HepG2 (cell line): ENCODE measurements at regions not wholly inside any gene's neighbourhood (a gene's known extent, or its start where the extent isn't known, plus 50 kb on each side); places are given as distances from the start of the nearest gene placed in this dataset.

Experiments
- ATAC-seq: fragments of 200-7000 bp; cut with Tn5 transposase; 3 replicates; pipeline ENCODE4 v1.9.1; 2020; ENCODE audit warnings: mild to moderate bottlenecking, moderate library complexity
- BruUV-seq: library from RNA; stranded (reverse); fragments of 400-500 nt; replicated peaks from 2 replicates; lab custom pipeline; 2021; lab: Mats Ljungman, UMichigan
- CTCF ChIA-PET: fragments of 300-600 bp; formaldehyde crosslinking; extraction: SDS; loops from one replicate; lab custom pipeline; 2021; ENCODE audit warnings: low total read pairs, inconsistent platforms, low intra/inter-chr PET ratio; lab: Yijun Ruan, JAX
- POLR2A ChIA-PET: fragments of 350-600 bp; sonication (Branson Sonifier 250); formaldehyde crosslinking; loops from one replicate; lab custom pipeline; 2020; ENCODE audit warnings: antibody characterized with exemption, inconsistent platforms; lab: Yijun Ruan, JAX
- DNase-seq: peaks from one replicate; pipeline ENCODE4 v3.0.0-alpha.2; 2015; ENCODE audit warnings: low spot score
- FAIRE-seq: peaks from 3 replicates; lab custom pipeline; 2011; peaks lifted over from hg19 to GRCh38; lab: Jason Lieb, UNC
- H2AFZ ChIP-seq: one replicate; pipeline ENCODE4 v1.6.1; 2011; ENCODE audit warnings: low read length, inconsistent platforms
- H3K27ac ChIP-seq: fragments of 300-600 bp; 3 replicates; pipeline ENCODE4 v1.8.0; 2011; ENCODE audit warnings: mixed run types, mild to moderate bottlenecking, mixed read lengths, low read length, inconsistent platforms; ENCODE audit not compliant: insufficient read depth; ENCODE audit errors: extremely low read length
- H3K27me3 ChIP-seq, 2 experiments: fragments of 200-600 bp in 1 of 2; 2 replicates in 1 of 2; 3 replicates in 1 of 2; pipeline versions ENCODE4 v1.6.0 to v1.8.0; 2011; ENCODE audit warnings: low read length in 2 of 2, mild to moderate bottlenecking in 2 of 2, moderate library complexity in 2 of 2, inconsistent platforms in 1 of 2; ENCODE audit not compliant: insufficient read depth in 2 of 2, control insufficient read depth in 1 of 2
- H3K36me3 ChIP-seq, 2 experiments: fragments of 200-600 bp in 1 of 2; replicated peaks in 1 of 2; 2 replicates in 1 of 2; 3 replicates in 1 of 2; pipeline versions ENCODE4 v1.5.1 to v1.8.0; 2011; ENCODE audit warnings: low read length in 2 of 2, inconsistent platforms in 1 of 2; ENCODE audit not compliant: insufficient read depth in 2 of 2, control insufficient read depth in 1 of 2
- H3K4me1 ChIP-seq: 2 replicates; pipeline ENCODE4 v1.5.1; 2012; ENCODE audit warnings: low read length, inconsistent platforms; ENCODE audit not compliant: insufficient read depth
- H3K4me2 ChIP-seq: 2 replicates; pipeline ENCODE4 v1.6.0; 2011; ENCODE audit warnings: low read depth, low read length, inconsistent platforms
- H3K4me3 ChIP-seq, 3 experiments: fragments of 200-600 bp in 1 of 3; sonication (generic), shearing (Covaris generic) in 1 of 3; replicated peaks in 1 of 3; 2 replicates each; pipeline ENCODE4 v1.5.1; 2011 to 2016; ENCODE audit warnings: low read length in 3 of 3, inconsistent platforms in 2 of 3, low read depth in 2 of 3, mild to moderate bottlenecking in 2 of 3, control low read depth in 1 of 3, mixed read lengths in 1 of 3; ENCODE audit not compliant: insufficient read depth in 1 of 3
- H3K79me2 ChIP-seq: one replicate; pipeline ENCODE4 v1.6.1; 2011; ENCODE audit warnings: low read length, inconsistent platforms; ENCODE audit not compliant: insufficient read depth
- H3K9ac ChIP-seq: 2 replicates; pipeline ENCODE4 v1.6.0; 2011; ENCODE audit warnings: mild to moderate bottlenecking, low read depth, low read length, inconsistent platforms; ENCODE audit not compliant: insufficient read depth
- H3K9me3 ChIP-seq: 2 replicates; pipeline ENCODE4 v1.5.1; 2012; ENCODE audit warnings: mild to moderate bottlenecking, low read length
- H4K20me1 ChIP-seq: 2 replicates; pipeline ENCODE4 v1.6.0; 2011; ENCODE audit warnings: inconsistent platforms, mild to moderate bottlenecking, low read length, moderate library complexity; ENCODE audit not compliant: insufficient read depth
- BCL3 ChIP-seq: sonication (generic); formaldehyde crosslinking; IDR thresholded peaks from 2 replicates; pipeline ENCODE4 v1.5.1; 2020; ENCODE audit warnings: mild to moderate bottlenecking, missing genetic modification reagents, moderate library complexity
- KLF6 ChIP-seq: IDR thresholded peaks from 2 replicates; pipeline ENCODE4 v1.8.0; 2016; ENCODE audit warnings: missing biosample characterization, missing genetic modification reagents
- RAD51 ChIP-seq: fragments of 450-650 bp; IDR thresholded peaks from 2 replicates; pipeline ENCODE4 v1.6.1; 2016; ENCODE audit warnings: borderline replicate concordance
- TCF12 ChIP-seq, 2 experiments: fragments of 450-650 bp in 1 of 2; sonication (generic) in 1 of 2; formaldehyde crosslinking in 1 of 2; IDR thresholded peaks; 2 replicates each; pipeline versions ENCODE4 v1.6.1 to v1.8.0; 2017 to 2022; ENCODE audit warnings: antibody characterized with exemption in 1 of 2, mild to moderate bottlenecking in 1 of 2, missing genetic modification reagents in 1 of 2, moderate library complexity in 1 of 2
- ZNF318 ChIP-seq: sonication (generic); formaldehyde crosslinking; IDR thresholded peaks from 2 replicates; pipeline ENCODE4 v1.4.0; 2020; ENCODE audit warnings: mild to moderate bottlenecking, missing genetic modification reagents
- ZNF614 ChIP-seq: IDR thresholded peaks from 2 replicates; pipeline ENCODE4 v1.6.1; 2018; ENCODE audit warnings: missing biosample characterization, missing genetic modification reagents, inconsistent platforms, borderline replicate concordance
- ZNF710 ChIP-seq: sonication (generic); formaldehyde crosslinking; IDR thresholded peaks from 2 replicates; pipeline ENCODE4 v1.5.0; 2020; ENCODE audit warnings: mild to moderate bottlenecking, missing genetic modification reagents, borderline replicate concordance
- ZNF772 ChIP-seq: sonication (generic); formaldehyde crosslinking; IDR thresholded peaks from 2 replicates; pipeline ENCODE4 v1.5.0; 2020; ENCODE audit warnings: mild to moderate bottlenecking, missing genetic modification reagents
- ZNF777 ChIP-seq: sonication (generic); formaldehyde crosslinking; IDR thresholded peaks from 2 replicates; pipeline ENCODE4 v1.4.0; 2020; ENCODE audit warnings: missing genetic modification reagents
- WGBS: methylation state at CpG from one replicate; pipeline ENCODE4 v1.1.6; 2017; ENCODE audit warnings: low lambda C conversion rate; 5-methylcytosine and 5-hydroxymethylcytosine counted together
- in situ Hi-C: cut with HindIII; loops from 2 replicates; pipeline ENCODE4 v1.10.0; 2017; ENCODE audit warnings: low pct_unique_long_range_greater_than_20kb; ENCODE audit not compliant: extremely low pct_ligation_motif_present
- intact Hi-C: fragments of 100-400 bp; cut with micrococcal nuclease; formaldehyde crosslinking; loops from one replicate; pipeline ENCODE4 v1.10.0; 2022; ENCODE audit not compliant: unreplicated experiment

GRCh38 chr16:54703339-54703738, 227.3 kb upstream of the IRX5 start (continued):
- TF ChIP-seq BCL3 (CRISPR knock-in tag), result no peak
- no peak for TF ChIP-seq ZNF777 (CRISPR knock-in tag)

GRCh38 chr16:54699656-54700055, 231.0 kb upstream of the IRX5 start:
- ChIA-PET CTCF (no interaction called here), POLR2A (no interaction called here)
- no peak for ATAC-seq
- intact Hi-C loops, result no loop called here
- Histone ChIP-seq H4K20me1 (no peaks in the 10 kb centered on the region), H3K9ac (no peak overlapping the region), H3K4me1 (no peaks in the 10 kb centered on the region), H3K9me3 (no peaks in the 10 kb centered on the region), H3K27me3 (peaks cover 0 to 6% of the 10 kb centered on the region in 2 experiments; a peak in 2 of 5 replicates), H3K27ac (no peak overlapping the region), H2AFZ (no peak overlapping the region), H3K4me3 (no peak overlapping the region), H3K4me2 (no peak overlapping the region), H3K79me2 (no peaks in the 10 kb centered on the region), H3K36me3 (no peaks in the 10 kb centered on the region)
- 2% methylated on average over 6 of the region's 6 CpGs for WGBS
- in situ Hi-C loops, result no loop called here
- no peak for DNase-seq
- BruUV-seq, result no TSS peak
- FAIRE-seq, result no peak
- no peak for TF ChIP-seq KLF6 (CRISPR knock-in tag)
- TF ChIP-seq ZNF710 (CRISPR knock-in tag), result no peak
- no peak for TF ChIP-seq ZNF318
- TF ChIP-seq ZNF614, result no peak
- TF ChIP-seq RAD51, result no peak
- TF ChIP-seq ZNF772 (CRISPR knock-in tag), result no peak
- no peak for TF ChIP-seq TCF12 (IDR thresholded peaks at IDR 0.05)
- TF ChIP-seq TCF12 (CRISPR knock-in tag; IDR thresholded peaks at IDR 0.05), result no peak
